Adrenal gland (tissue), 9 donors: ENCODE measurements at regions not wholly inside any gene's neighbourhood (a gene's known extent, or its start where the extent isn't known, plus 50 kb on each side); places are given as distances from the start of the nearest gene placed in this dataset.

Source experiments
- DNase-seq, 7 donors: peaks; one replicate each; pipeline ENCODE4 v3.0.0-alpha.2; 2019 to 2020
- H3K27ac ChIP-seq, 5 donors: fragments of 200-600 bp; sonication (generic) in 4 of 5; 1 replicate in 3 of 5; 2 replicates in 2 of 5; pipeline versions ENCODE4 v1.5.1 to v1.8.0; 2016 to 2020; ENCODE audit warnings: mild to moderate bottlenecking in 1 of 5
- H3K27me3 ChIP-seq: fragments of 200-600 bp; 2 replicates; pipeline ENCODE4 v1.8.0; 2021
- H3K36me3 ChIP-seq, 2 donors: fragments of 200-600 bp; replicated peaks in 1 of 2; 1 replicate in 1 of 2; 2 replicates in 1 of 2; pipeline versions ENCODE4 v1.5.1 to v1.8.0; 2018 to 2022
- H3K4me1 ChIP-seq, 2 donors: fragments of 200-600 bp; replicated peaks in 1 of 2; 1 replicate in 1 of 2; 2 replicates in 1 of 2; pipeline versions ENCODE4 v1.5.1 to v1.8.0; 2018 to 2021
- H3K4me3 ChIP-seq, 4 donors: fragments of 200-600 bp; sonication (generic) in 3 of 4; one replicate each; pipeline ENCODE4 v1.5.1; 2016 to 2018
- H3K9me3 ChIP-seq, 3 donors: fragments of 200-600 bp; sonication (generic) in 1 of 3; replicated peaks in 1 of 3; 1 replicate in 2 of 3; 2 replicates in 1 of 3; pipeline versions ENCODE4 v1.5.1 to v1.8.0; 2016 to 2021
- CTCF ChIP-seq, 6 experiments: fragments of 450-650 bp in 4 of 6; fragments of 200-600 bp in 2 of 6; sonication (generic) in 1 of 6; IDR thresholded peaks; 1 replicate in 5 of 6; 2 replicates in 1 of 6; pipeline versions ENCODE4 v1.5.1 to v1.8.0; 2016 to 2021; ENCODE audit warnings: antibody characterized with exemption in 6 of 6, mild to moderate bottlenecking in 2 of 6, moderate library complexity in 1 of 6
- POLR2A ChIP-seq, 2 donors: fragments of 450-650 bp; IDR thresholded peaks; one replicate each; pipeline ENCODE4 v1.6.1; 2017; ENCODE audit warnings: antibody characterized with exemption in 2 of 2, mild to moderate bottlenecking in 2 of 2, moderate library complexity in 1 of 2
- whole genome bisulfite sequencing, 4 donors: extraction: QIAGEN DNeasy Blood & Tissue Kit in 2 of 4; methylation state at CpG; one replicate each; pipeline versions ENCODE4 v1.1.5 to v1.1.7; 2013 to 2017; 5-methylcytosine and 5-hydroxymethylcytosine counted together
- intact Hi-C, 2 donors: fragments of 100-400 bp; cut with DNase I; formaldehyde crosslinking; loops; one replicate each; pipeline versions ENCODE4 v1.14.1 to v1.15.0; 2022 to 2023
- donor health status: healthy with polysubstance abuse.
- donor health status: Bipolar disorder and iron deficiency.
- donor health status: DM: yes; HTN: yes; CAD: no.
- donor health status: DM: no; HTN: no; CAD: no.
- donor health status: DM: no; HTN: no; CAD: no.

- intact Hi-C loops: no loop called here
- DNase-seq: no peak
- no peaks in the 10 kb centered on the region for H3K27me3 ChIP-seq
- 74 to 87% (median 81%) methylated on average over 5 of the region's 5 CpGs for WGBS, 4 donors
- H3K4me3 ChIP-seq: no peak overlapping the region
- H3K27ac ChIP-seq: no peak overlapping the region
- no peaks in the 10 kb centered on the region for H3K9me3 ChIP-seq
- H3K4me1 ChIP-seq: no peaks in the 10 kb centered on the region
- no peaks in the 10 kb centered on the region for H3K36me3 ChIP-seq
- no peak for TF ChIP-seq CTCF (IDR thresholded peaks at IDR 0.05)
These were observed 1002.3 kb downstream of the TDRD15 start for GRCh38 chr2:22126106-22126505.

- H3K4me3 ChIP-seq: no peak overlapping the region
- H3K27ac ChIP-seq: no peak overlapping the region
- TF ChIP-seq CTCF (IDR thresholded peaks at IDR 0.05) (no peak), POLR2A (IDR thresholded peaks at IDR 0.05) (no peak)
- no peak for DNase-seq
- intact Hi-C loops: no loop called here
- H3K4me1 ChIP-seq: no peaks in the 10 kb centered on the region
- H3K27me3 ChIP-seq: no peaks in the 10 kb centered on the region
- H3K9me3 ChIP-seq: no peaks in the 10 kb centered on the region
- H3K36me3 ChIP-seq: no peaks in the 10 kb centered on the region
These were observed 1003.2 kb downstream of the TDRD15 start for GRCh38 chr2:22126978-22127377.

GRCh38 chr2:22134421-22134820, 1010.7 kb downstream of the TDRD15 start:
- WGBS, 4 donors: 65 to 76% (median 75%) methylated on average over 3 to 4 of the region's 4 CpGs
- Histone ChIP-seq H3K9me3 (no peaks in the 10 kb centered on the region), H3K4me1 (no peaks in the 10 kb centered on the region), H3K27ac (no peak overlapping the region), H3K36me3 (no peaks in the 10 kb centered on the region), H3K4me3 (no peak overlapping the region), H3K27me3 (no peaks in the 10 kb centered on the region)
- no peak for DNase-seq
- intact Hi-C loops: no loop called here
- TF ChIP-seq CTCF (IDR thresholded peaks at IDR 0.05): no peak
- no peak for TF ChIP-seq POLR2A (IDR thresholded peaks at IDR 0.05)

- Histone ChIP-seq H3K9me3 (no peaks in the 10 kb centered on the region), H3K4me1 (no peaks in the 10 kb centered on the region), H3K36me3 (no peaks in the 10 kb centered on the region), H3K4me3 (no peak overlapping the region), H3K27ac (no peak overlapping the region), H3K27me3 (no peaks in the 10 kb centered on the region)
- DNase-seq: no peak
- TF ChIP-seq CTCF (IDR thresholded peaks at IDR 0.05): no peak
- TF ChIP-seq POLR2A (IDR thresholded peaks at IDR 0.05): no peak
- WGBS, 4 donors: 66 to 80% (median 72%) methylated on average over 4 of the region's 4 CpGs
- intact Hi-C loops: no loop called here
These were observed 1012.7 kb downstream of the TDRD15 start for GRCh38 chr2:22136446-22136845.
